SJCRH30 (cell line): ENCODE measurements at regions not wholly inside any gene's neighbourhood (a gene's known extent, or its start where the extent isn't known, plus 50 kb on each side); places are given as distances from the start of the nearest gene placed in this dataset.
A peak's percentile ranks its signal among the peaks of the same experiment; 100 is the strongest.
"Not testable (repeated sequence)": the region's sequence is repeated elsewhere in the genome, so short reads cannot be mapped to it uniquely, and the experiment has no call there.

Experiments used
- DNase-seq, 2 experiments: peaks; one replicate each; pipeline ENCODE4 v3.0.0-alpha.2; 2015 to 2020
- H3K27ac ChIP-seq: fragments of 250-450 bp; sonication (Bioruptor Pico); 2 replicates; pipeline ENCODE4 v1.5.1; 2020; ENCODE audit warnings: mild to moderate bottlenecking, moderate library complexity
- H3K27me3 ChIP-seq: fragments of 250-450 bp; sonication (Bioruptor Pico); 2 replicates; pipeline ENCODE4 v1.5.1; 2020; ENCODE audit warnings: mild to moderate bottlenecking, moderate library complexity
- H3K36me3 ChIP-seq: fragments of 250-450 bp; sonication (Bioruptor Pico); 2 replicates; pipeline ENCODE4 v1.5.1; 2020; ENCODE audit warnings: mild to moderate bottlenecking, moderate library complexity
- H3K4me1 ChIP-seq: fragments of 250-450 bp; sonication (Bioruptor Pico); 2 replicates; pipeline ENCODE4 v1.5.1; 2020; ENCODE audit warnings: mild to moderate bottlenecking, moderate library complexity
- H3K4me3 ChIP-seq: fragments of 250-450 bp; sonication (Bioruptor Pico); 2 replicates; pipeline ENCODE4 v1.5.1; 2020; ENCODE audit warnings: mild to moderate bottlenecking, moderate library complexity
- H3K9me3 ChIP-seq: fragments of 250-450 bp; sonication (Bioruptor Pico); replicated peaks from 2 replicates; pipeline ENCODE4 v1.5.1; 2020; ENCODE audit warnings: mild to moderate bottlenecking, moderate library complexity

- H3K36me3 ChIP-seq = no peaks in the 10 kb centered on the region
- H3K4me3 ChIP-seq = no peak overlapping the region
- DNase-seq = no peak
- no peaks in the 10 kb centered on the region for H3K4me1 ChIP-seq
- H3K27ac ChIP-seq = no peak overlapping the region
- H3K27me3 ChIP-seq = no peaks in the 10 kb centered on the region
- H3K9me3 ChIP-seq = no peaks in the 10 kb centered on the region
Observed at GRCh38 chr6:156260815-156261214, 516.4 kb upstream of the ARID1B start.

- H3K4me1 ChIP-seq = no peaks in the 10 kb centered on the region
- H3K27me3 ChIP-seq = no peaks in the 10 kb centered on the region
- no peak overlapping the region for H3K27ac ChIP-seq
- DNase-seq = no peak
- no peaks in the 10 kb centered on the region for H3K36me3 ChIP-seq
- H3K9me3 ChIP-seq = no peaks in the 10 kb centered on the region
- H3K4me3 ChIP-seq = no peak overlapping the region
Observed at GRCh38 chr6:156258981-156259380, 518.2 kb upstream of the ARID1B start.

- Histone ChIP-seq H3K4me3 (no peak overlapping the region), H3K9me3 (no peaks in the 10 kb centered on the region), H3K4me1 (no peaks in the 10 kb centered on the region), H3K36me3 (no peaks in the 10 kb centered on the region), H3K27me3 (no peaks in the 10 kb centered on the region), H3K27ac (no peak overlapping the region)
- DNase-seq = no peak
Observed at GRCh38 chr6:156256161-156256560, 521.0 kb upstream of the ARID1B start.

GRCh38 chr6:156254240-156254639, 522.9 kb upstream of the ARID1B start:
- Histone ChIP-seq H3K27ac (no peak overlapping the region), H3K9me3 (no peaks in the 10 kb centered on the region), H3K27me3 (no peaks in the 10 kb centered on the region), H3K4me3 (no peak overlapping the region), H3K36me3 (no peaks in the 10 kb centered on the region), H3K4me1 (no peaks in the 10 kb centered on the region)
- DNase-seq = no peak

DNA sequence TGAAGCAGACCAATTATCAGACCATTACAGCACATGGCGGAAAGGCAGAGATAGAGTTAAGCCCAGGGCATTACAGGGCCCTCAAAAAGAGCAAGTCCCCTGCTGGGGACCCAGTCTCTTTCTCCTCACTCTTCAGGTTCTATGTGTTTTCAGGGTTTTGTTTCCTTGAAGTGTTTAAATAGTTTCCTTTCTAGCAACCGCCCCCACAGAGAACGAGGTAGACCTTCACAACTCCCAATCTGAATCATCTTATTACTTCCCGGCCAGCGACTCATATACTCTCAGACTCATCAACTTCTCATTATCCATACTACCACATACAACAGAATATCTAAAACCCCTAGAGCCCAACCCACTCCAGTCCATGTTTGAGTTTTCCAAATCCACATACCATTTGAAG, 526.6 kb upstream of the ARID1B start:
- H3K27me3 ChIP-seq = no peaks in the 10 kb centered on the region
- DNase-seq = no peak
- no peaks in the 10 kb centered on the region for H3K4me1 ChIP-seq
- H3K27ac ChIP-seq = no peak overlapping the region
- no peaks in the 10 kb centered on the region for H3K9me3 ChIP-seq
- no peaks in the 10 kb centered on the region for H3K36me3 ChIP-seq
- H3K4me3 ChIP-seq = no peak overlapping the region

DNA sequence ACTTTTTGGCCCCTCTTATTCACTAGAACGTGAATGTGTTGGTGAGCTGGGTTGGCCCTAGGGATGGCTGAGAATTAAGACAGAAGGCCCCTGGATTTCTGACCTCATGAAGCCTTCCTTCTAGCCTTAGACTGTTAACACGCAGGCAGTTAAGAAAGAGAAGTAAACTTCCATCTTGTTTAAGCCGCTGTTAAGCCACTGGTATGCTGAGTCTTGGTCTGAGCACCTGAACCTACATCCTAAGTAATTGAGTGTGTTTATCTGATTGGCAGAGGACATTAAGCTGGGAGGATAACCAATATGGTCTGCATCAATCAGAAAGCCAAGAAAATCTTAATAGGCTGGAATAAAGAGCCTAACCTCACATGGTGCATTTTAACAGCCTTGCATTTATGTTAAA, 535.0 kb upstream of the ARID1B start:
- no peak for DNase-seq
- H3K9me3 ChIP-seq = no peaks in the 10 kb centered on the region
- no peaks in the 10 kb centered on the region for H3K36me3 ChIP-seq
- no peaks in the 10 kb centered on the region for H3K27me3 ChIP-seq
- H3K4me1 ChIP-seq = no peaks in the 10 kb centered on the region
- H3K27ac ChIP-seq = no peak overlapping the region
- no peak overlapping the region for H3K4me3 ChIP-seq

- no peak overlapping the region for H3K4me3 ChIP-seq
- DNase-seq = no peak
- no peaks in the 10 kb centered on the region for H3K4me1 ChIP-seq
- H3K36me3 ChIP-seq = no peaks in the 10 kb centered on the region
- no peaks in the 10 kb centered on the region for H3K9me3 ChIP-seq
- no peak overlapping the region for H3K27ac ChIP-seq
- no peaks in the 10 kb centered on the region for H3K27me3 ChIP-seq
Observed at GRCh38 chr6:156231026-156231765, 546.0 kb upstream of the ARID1B start.

GRCh38 chr6:156219973-156220372, 557.2 kb upstream of the ARID1B start:
- Histone ChIP-seq H3K9me3 (no peaks in the 10 kb centered on the region), H3K27me3 (no peaks in the 10 kb centered on the region), H3K4me1 (no peaks in the 10 kb centered on the region), H3K27ac (no peak overlapping the region), H3K36me3 (no peaks in the 10 kb centered on the region), H3K4me3 (no peak overlapping the region)
- no peak for DNase-seq

DNA sequence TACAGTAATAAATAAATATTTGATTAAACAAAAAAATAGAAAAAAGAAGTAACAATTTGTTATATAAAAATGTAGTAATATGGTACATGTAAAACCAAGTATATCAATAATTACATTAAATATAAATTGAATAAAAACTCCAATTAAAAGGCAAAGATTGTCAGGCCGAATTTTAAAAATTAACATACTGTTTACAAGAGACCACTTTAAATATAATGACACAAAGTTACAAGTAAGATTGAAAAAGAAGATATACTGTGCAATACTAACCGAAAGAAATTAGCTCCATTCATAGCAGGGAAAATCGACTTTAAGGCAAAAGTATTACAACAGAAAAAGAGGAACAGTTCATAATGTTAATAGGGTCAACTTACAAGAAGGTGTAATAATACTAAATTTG, 571.5 kb upstream of the ARID1B start:
- Histone ChIP-seq H3K27me3 (no peaks in the 10 kb centered on the region), H3K4me1 (no peaks in the 10 kb centered on the region), H3K27ac (no peak overlapping the region), H3K36me3 (no peaks in the 10 kb centered on the region), H3K9me3 (no peaks in the 10 kb centered on the region; the same call in 1 of the 2 replicates), H3K4me3 (no peak overlapping the region)
- no peak for DNase-seq

DNA sequence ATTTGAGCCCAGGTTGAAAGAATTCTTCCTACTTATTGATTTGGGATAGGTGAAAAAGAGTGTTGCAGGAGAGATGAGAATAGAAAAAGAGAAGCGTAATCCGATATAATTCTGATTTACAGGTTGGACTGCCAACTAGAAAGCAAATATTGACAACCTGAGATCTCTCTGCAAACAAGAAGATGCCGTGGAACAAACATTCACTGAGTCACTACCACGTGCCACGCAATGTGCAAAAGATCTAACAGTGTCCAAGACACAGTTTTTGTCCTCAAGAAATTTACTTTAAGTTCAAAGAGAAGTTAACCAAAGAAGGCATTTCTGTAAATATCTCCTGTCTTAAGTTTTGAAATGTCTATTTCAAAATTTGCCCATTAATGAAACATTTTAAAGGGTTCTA, 578.0 kb upstream of the ARID1B start:
- H3K4me3 ChIP-seq = no peak overlapping the region
- no peaks in the 10 kb centered on the region for H3K9me3 ChIP-seq
- no peaks in the 10 kb centered on the region for H3K4me1 ChIP-seq
- no peaks in the 10 kb centered on the region for H3K36me3 ChIP-seq
- DNase-seq = no peak
- no peaks in the 10 kb centered on the region for H3K27me3 ChIP-seq
- no peak overlapping the region for H3K27ac ChIP-seq

DNA sequence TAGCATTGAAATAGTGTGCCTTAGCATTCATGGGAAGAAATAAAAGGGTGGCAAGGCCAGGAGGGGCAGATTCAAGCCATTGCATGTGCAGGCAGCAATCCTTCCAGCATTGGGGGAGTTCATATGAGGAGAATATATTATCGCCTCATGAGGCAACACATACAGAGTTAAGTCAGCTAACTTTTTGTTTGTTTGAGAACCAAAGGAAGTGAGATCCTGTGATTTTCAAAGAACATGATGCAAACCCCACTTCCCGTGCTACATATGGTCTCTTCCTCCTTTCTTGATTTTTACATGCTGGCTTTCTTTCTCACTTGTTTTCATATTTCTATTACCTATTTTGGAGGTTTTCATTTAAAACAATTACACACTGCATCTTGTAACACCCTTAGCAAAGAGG, 579.7 kb upstream of the ARID1B start:
- no peak overlapping the region for H3K4me3 ChIP-seq
- H3K9me3 ChIP-seq = no peaks in the 10 kb centered on the region
- H3K27ac ChIP-seq = no peak overlapping the region
- DNase-seq = no peak
- H3K36me3 ChIP-seq = no peaks in the 10 kb centered on the region
- no peaks in the 10 kb centered on the region for H3K27me3 ChIP-seq
- no peaks in the 10 kb centered on the region for H3K4me1 ChIP-seq

DNA sequence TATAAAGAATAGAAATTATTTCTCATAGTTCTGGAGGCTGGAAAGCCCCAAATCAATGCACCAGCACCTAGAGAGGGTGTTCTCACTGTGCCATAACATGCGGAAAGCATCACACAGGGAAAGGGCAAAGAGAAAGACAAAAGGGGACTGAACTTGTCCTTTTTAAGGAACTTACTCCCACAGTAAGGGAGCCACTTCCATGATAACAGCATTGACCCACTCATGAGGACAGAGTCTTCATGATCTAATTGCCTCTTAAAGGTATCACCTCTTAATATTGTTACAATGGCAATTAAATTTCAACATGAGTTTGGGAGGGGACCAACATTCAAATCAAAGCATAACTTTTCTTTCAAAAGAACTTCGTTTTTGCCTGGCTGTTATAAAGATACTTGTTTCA, 582.2 kb upstream of the ARID1B start:
- no peak for DNase-seq
- no peaks in the 10 kb centered on the region for H3K27me3 ChIP-seq
- H3K4me3 ChIP-seq = no peak overlapping the region
- H3K4me1 ChIP-seq = no peaks in the 10 kb centered on the region
- H3K9me3 ChIP-seq = no peaks in the 10 kb centered on the region
- no peaks in the 10 kb centered on the region for H3K36me3 ChIP-seq
- H3K27ac ChIP-seq = no peak overlapping the region

- DNase-seq = no peak
- no peaks in the 10 kb centered on the region for H3K27me3 ChIP-seq
- no peaks in the 10 kb centered on the region for H3K4me1 ChIP-seq
- H3K36me3 ChIP-seq = no peaks in the 10 kb centered on the region
- no peak overlapping the region for H3K27ac ChIP-seq
- no peaks in the 10 kb centered on the region for H3K9me3 ChIP-seq
- H3K4me3 ChIP-seq = no peak overlapping the region
Observed at GRCh38 chr6:156193381-156193780, 583.8 kb upstream of the ARID1B start.

- Histone ChIP-seq H3K36me3 (no peaks in the 10 kb centered on the region), H3K27me3 (no peaks in the 10 kb centered on the region)
- no peak for DNase-seq
Observed at GRCh38 chr6:156191895-156192294, 585.3 kb upstream of the ARID1B start.

GRCh38 chr6:156191390-156191789, 585.8 kb upstream of the ARID1B start:
- H3K4me3 ChIP-seq, H3K9me3 ChIP-seq, H3K27ac ChIP-seq, H3K27me3 ChIP-seq, H3K4me1 ChIP-seq, H3K36me3 ChIP-seq, DNase-seq: not testable (repeated sequence)

More at GRCh38 chr6:156191895-156192294, 585.3 kb upstream of the ARID1B start:
- Histone ChIP-seq H3K4me3 (no peak overlapping the region), H3K27ac (no peak overlapping the region), H3K9me3 (no peaks in the 10 kb centered on the region), H3K4me1 (no peaks in the 10 kb centered on the region)

GRCh38 chr6:156190270-156190669, 586.9 kb upstream of the ARID1B start:
- Histone ChIP-seq H3K27ac (no peak overlapping the region), H3K4me1 (no peaks in the 10 kb centered on the region), H3K36me3 (no peaks in the 10 kb centered on the region), H3K27me3 (no peaks in the 10 kb centered on the region), H3K9me3 (no peaks in the 10 kb centered on the region), H3K4me3 (no peak overlapping the region)
- DNase-seq = peak in 1 of 2 experiments; percentile 13
